K562 (cell line): ENCODE measurements at regions not wholly inside any gene's neighbourhood (a gene's known extent, or its start where the extent isn't known, plus 50 kb on each side); places are given as distances from the start of the nearest gene placed in this dataset.

ENCODE experiments used
- GTF3C2 ChIP-seq: IDR thresholded peaks from 3 replicates; pipeline ENCODE4 v1.6.1; 2011; ENCODE audit warnings: borderline replicate concordance, mild to moderate bottlenecking, moderate library complexity; ENCODE audit not compliant: insufficient read length; ENCODE audit errors: extremely low read depth
- HDAC6 ChIP-seq: IDR thresholded peaks from 2 replicates; pipeline ENCODE4 v1.6.1; 2012; ENCODE audit warnings: low read depth, mild to moderate bottlenecking, control low read depth, inconsistent platforms, low read length, moderate library complexity
- HINFP ChIP-seq: fragments of 450-650 bp; conservative IDR thresholded peaks from 2 replicates; pipeline ENCODE4 v1.6.1; 2016; ENCODE audit warnings: missing genetic modification characterization, low read depth, mild to moderate bottlenecking, control low read depth, missing compliant biosample characterization
- KDM1A ChIP-seq, 2 experiments: fragments of 450-650 bp; IDR thresholded peaks; 2 replicates each; pipeline ENCODE4 v1.6.1; 2016; ENCODE audit warnings: mild to moderate bottlenecking in 2 of 2
- MEF2D ChIP-seq: conservative IDR thresholded peaks from 2 replicates; pipeline ENCODE4 v1.6.1; 2016; ENCODE audit warnings: low read depth, missing genetic modification characterization, missing compliant biosample characterization
- SRSF9 ChIP-seq: fragments of 200-400 bp; formaldehyde crosslinking; IDR thresholded peaks from 2 replicates; pipeline ENCODE4 v1.6.1; 2017; ENCODE audit warnings: low read depth, low read length, borderline replicate concordance
- TSC22D4 ChIP-seq: fragments of 450-650 bp; IDR thresholded peaks from 2 replicates; pipeline ENCODE4 v1.6.1; 2016; ENCODE audit warnings: missing genetic modification characterization, missing biosample characterization, control low read depth
- ZNF41 ChIP-seq: fragments of 250-450 bp; sonication (Bioruptor Pico); conservative IDR thresholded peaks from 2 replicates; pipeline ENCODE4 v1.4.0; 2020; ENCODE audit warnings: mild to moderate bottlenecking
- TF ChIP-seq, protein P1 (sequence below), 2 experiments: fragments of 450-650 bp; formaldehyde crosslinking in 1 of 2; IDR thresholded peaks; 2 replicates each; pipeline versions ENCODE4 v1.4.0 to v1.6.1; 2014 to 2020; ENCODE audit warnings: mild to moderate bottlenecking in 2 of 2, borderline replicate concordance in 1 of 2, low read depth in 1 of 2
- TF ChIP-seq, protein P2 (sequence below): sonication (generic); formaldehyde crosslinking; IDR thresholded peaks from 2 replicates; pipeline ENCODE4 v1.8.1; 2023; ENCODE audit warnings: mild to moderate bottlenecking, missing genetic modification reagents
- TF ChIP-seq, protein P3 (sequence below): fragments of 450-650 bp; formaldehyde crosslinking; IDR thresholded peaks from 2 replicates; pipeline ENCODE4 v1.4.0; 2022; ENCODE audit warnings: missing genetic modification characterization
- TF ChIP-seq, protein P4 (sequence below): fragments of 250-450 bp; sonication (Bioruptor Pico); IDR thresholded peaks from 2 replicates; pipeline ENCODE4 v1.8.0; 2022; ENCODE audit warnings: moderate library complexity, mild to moderate bottlenecking, inconsistent platforms
- TF ChIP-seq, protein P5 (sequence below), 3 experiments: IDR thresholded peaks in 2 of 3; conservative IDR thresholded peaks in 1 of 3; 2 replicates each; pipeline ENCODE4 v1.5.1; 2011 to 2012; ENCODE audit warnings: low read length in 3 of 3, mild to moderate bottlenecking in 3 of 3, control low read depth in 2 of 3, improper control_type of control experiment in 1 of 3, inconsistent platforms in 1 of 3, low read depth in 1 of 3, mixed read lengths in 1 of 3, moderate library complexity in 1 of 3; ENCODE audit not compliant: insufficient read depth in 2 of 3

DNA sequence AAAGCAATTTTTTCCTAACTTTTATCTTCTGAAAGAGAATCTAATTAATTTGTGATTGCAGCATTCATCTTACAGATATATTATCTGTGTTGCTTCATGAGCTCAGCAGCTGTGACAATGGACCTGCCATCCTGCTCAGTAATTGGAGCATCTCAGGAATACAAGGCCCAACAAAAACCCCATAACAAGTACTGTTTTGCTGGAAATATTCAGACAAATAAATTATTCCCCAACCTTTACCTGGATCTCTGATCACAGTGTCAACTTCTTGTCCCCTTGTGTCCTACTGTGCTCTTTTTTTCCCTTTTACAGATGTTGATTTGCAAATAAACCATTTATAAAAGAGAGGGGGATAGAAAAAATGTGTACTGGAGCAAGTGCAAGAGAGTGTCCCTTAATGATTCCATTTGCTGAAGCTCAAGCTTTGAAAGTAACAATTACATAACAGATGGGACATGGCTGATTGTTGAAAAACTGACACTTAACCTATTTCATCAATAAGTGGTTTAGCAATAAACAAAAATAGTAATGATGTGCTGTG lies 1063.4 kb upstream of the GHITM start:
- TF ChIP-seq HINFP (tag), result no peak
- TF ChIP-seq, protein P1, sequence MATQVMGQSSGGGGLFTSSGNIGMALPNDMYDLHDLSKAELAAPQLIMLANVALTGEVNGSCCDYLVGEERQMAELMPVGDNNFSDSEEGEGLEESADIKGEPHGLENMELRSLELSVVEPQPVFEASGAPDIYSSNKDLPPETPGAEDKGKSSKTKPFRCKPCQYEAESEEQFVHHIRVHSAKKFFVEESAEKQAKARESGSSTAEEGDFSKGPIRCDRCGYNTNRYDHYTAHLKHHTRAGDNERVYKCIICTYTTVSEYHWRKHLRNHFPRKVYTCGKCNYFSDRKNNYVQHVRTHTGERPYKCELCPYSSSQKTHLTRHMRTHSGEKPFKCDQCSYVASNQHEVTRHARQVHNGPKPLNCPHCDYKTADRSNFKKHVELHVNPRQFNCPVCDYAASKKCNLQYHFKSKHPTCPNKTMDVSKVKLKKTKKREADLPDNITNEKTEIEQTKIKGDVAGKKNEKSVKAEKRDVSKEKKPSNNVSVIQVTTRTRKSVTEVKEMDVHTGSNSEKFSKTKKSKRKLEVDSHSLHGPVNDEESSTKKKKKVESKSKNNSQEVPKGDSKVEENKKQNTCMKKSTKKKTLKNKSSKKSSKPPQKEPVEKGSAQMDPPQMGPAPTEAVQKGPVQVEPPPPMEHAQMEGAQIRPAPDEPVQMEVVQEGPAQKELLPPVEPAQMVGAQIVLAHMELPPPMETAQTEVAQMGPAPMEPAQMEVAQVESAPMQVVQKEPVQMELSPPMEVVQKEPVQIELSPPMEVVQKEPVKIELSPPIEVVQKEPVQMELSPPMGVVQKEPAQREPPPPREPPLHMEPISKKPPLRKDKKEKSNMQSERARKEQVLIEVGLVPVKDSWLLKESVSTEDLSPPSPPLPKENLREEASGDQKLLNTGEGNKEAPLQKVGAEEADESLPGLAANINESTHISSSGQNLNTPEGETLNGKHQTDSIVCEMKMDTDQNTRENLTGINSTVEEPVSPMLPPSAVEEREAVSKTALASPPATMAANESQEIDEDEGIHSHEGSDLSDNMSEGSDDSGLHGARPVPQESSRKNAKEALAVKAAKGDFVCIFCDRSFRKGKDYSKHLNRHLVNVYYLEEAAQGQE (IDR thresholded peaks at IDR 0.05; ENCODE audit: borderline replicate concordance), result no peak
- TF ChIP-seq, protein P1 (CRISPR knock-in tag; IDR thresholded peaks at IDR 0.05; ENCODE audit: low read depth), result no peak
- TF ChIP-seq, protein P2, sequence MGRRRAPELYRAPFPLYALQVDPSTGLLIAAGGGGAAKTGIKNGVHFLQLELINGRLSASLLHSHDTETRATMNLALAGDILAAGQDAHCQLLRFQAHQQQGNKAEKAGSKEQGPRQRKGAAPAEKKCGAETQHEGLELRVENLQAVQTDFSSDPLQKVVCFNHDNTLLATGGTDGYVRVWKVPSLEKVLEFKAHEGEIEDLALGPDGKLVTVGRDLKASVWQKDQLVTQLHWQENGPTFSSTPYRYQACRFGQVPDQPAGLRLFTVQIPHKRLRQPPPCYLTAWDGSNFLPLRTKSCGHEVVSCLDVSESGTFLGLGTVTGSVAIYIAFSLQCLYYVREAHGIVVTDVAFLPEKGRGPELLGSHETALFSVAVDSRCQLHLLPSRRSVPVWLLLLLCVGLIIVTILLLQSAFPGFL (CRISPR knock-in tag), result no peak
- TF ChIP-seq, protein P3, sequence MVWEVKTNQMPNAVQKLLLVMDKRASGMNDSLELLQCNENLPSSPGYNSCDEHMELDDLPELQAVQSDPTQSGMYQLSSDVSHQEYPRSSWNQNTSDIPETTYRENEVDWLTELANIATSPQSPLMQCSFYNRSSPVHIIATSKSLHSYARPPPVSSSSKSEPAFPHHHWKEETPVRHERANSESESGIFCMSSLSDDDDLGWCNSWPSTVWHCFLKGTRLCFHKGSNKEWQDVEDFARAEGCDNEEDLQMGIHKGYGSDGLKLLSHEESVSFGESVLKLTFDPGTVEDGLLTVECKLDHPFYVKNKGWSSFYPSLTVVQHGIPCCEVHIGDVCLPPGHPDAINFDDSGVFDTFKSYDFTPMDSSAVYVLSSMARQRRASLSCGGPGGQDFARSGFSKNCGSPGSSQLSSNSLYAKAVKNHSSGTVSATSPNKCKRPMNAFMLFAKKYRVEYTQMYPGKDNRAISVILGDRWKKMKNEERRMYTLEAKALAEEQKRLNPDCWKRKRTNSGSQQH (CRISPR knock-in tag), result no peak
- TF ChIP-seq, protein P4, sequence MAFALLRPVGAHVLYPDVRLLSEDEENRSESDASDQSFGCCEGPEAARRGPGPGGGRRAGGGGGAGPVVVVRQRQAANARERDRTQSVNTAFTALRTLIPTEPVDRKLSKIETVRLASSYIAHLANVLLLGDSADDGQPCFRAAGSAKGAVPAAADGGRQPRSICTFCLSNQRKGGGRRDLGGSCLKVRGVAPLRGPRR (CRISPR knock-in tag), result no peak
- no peak for TF ChIP-seq SRSF9
- TF ChIP-seq, protein P5, sequence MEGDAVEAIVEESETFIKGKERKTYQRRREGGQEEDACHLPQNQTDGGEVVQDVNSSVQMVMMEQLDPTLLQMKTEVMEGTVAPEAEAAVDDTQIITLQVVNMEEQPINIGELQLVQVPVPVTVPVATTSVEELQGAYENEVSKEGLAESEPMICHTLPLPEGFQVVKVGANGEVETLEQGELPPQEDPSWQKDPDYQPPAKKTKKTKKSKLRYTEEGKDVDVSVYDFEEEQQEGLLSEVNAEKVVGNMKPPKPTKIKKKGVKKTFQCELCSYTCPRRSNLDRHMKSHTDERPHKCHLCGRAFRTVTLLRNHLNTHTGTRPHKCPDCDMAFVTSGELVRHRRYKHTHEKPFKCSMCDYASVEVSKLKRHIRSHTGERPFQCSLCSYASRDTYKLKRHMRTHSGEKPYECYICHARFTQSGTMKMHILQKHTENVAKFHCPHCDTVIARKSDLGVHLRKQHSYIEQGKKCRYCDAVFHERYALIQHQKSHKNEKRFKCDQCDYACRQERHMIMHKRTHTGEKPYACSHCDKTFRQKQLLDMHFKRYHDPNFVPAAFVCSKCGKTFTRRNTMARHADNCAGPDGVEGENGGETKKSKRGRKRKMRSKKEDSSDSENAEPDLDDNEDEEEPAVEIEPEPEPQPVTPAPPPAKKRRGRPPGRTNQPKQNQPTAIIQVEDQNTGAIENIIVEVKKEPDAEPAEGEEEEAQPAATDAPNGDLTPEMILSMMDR (IDR thresholded peaks at IDR 0.05 in 2 of 3, conservative IDR thresholded peaks at IDR 0.05 in 1 of 3; ENCODE audit: insufficient read depth in 2 of 3, low read depth in 1 of 3, low read length in 3 of 3), result no peak
- no peak for TF ChIP-seq KDM1A (IDR thresholded peaks at IDR 0.05)
- no peak for TF ChIP-seq MEF2D (tag)
- no peak for TF ChIP-seq GTF3C2
- TF ChIP-seq ZNF41, result no peak
- TF ChIP-seq TSC22D4, result no peak
- no peak for TF ChIP-seq HDAC6
